Adrenal gland (tissue), 9 donors: ENCODE measurements at regions not wholly inside any gene's neighbourhood (a gene's known extent, or its start where the extent isn't known, plus 50 kb on each side); places are given as distances from the start of the nearest gene placed in this dataset.

ENCODE experiments used
- DNase-seq, 7 donors: peaks; one replicate each; pipeline ENCODE4 v3.0.0-alpha.2; 2019 to 2020
- H3K27ac ChIP-seq, 5 donors: fragments of 200-600 bp; sonication (generic) in 4 of 5; 1 replicate in 3 of 5; 2 replicates in 2 of 5; pipeline versions ENCODE4 v1.5.1 to v1.8.0; 2016 to 2020; ENCODE audit warnings: mild to moderate bottlenecking in 1 of 5
- H3K27me3 ChIP-seq: fragments of 200-600 bp; 2 replicates; pipeline ENCODE4 v1.8.0; 2021
- H3K36me3 ChIP-seq, 2 donors: fragments of 200-600 bp; replicated peaks in 1 of 2; 1 replicate in 1 of 2; 2 replicates in 1 of 2; pipeline versions ENCODE4 v1.5.1 to v1.8.0; 2018 to 2022
- H3K4me1 ChIP-seq, 2 donors: fragments of 200-600 bp; replicated peaks in 1 of 2; 1 replicate in 1 of 2; 2 replicates in 1 of 2; pipeline versions ENCODE4 v1.5.1 to v1.8.0; 2018 to 2021
- H3K4me3 ChIP-seq, 4 donors: fragments of 200-600 bp; sonication (generic) in 3 of 4; one replicate each; pipeline ENCODE4 v1.5.1; 2016 to 2018
- H3K9me3 ChIP-seq, 3 donors: fragments of 200-600 bp; sonication (generic) in 1 of 3; replicated peaks in 1 of 3; 1 replicate in 2 of 3; 2 replicates in 1 of 3; pipeline versions ENCODE4 v1.5.1 to v1.8.0; 2016 to 2021
- POLR2A ChIP-seq, 2 donors: fragments of 450-650 bp; IDR thresholded peaks; one replicate each; pipeline ENCODE4 v1.6.1; 2017; ENCODE audit warnings: antibody characterized with exemption in 2 of 2, mild to moderate bottlenecking in 2 of 2, moderate library complexity in 1 of 2
- WGBS, 4 donors: extraction: QIAGEN DNeasy Blood & Tissue Kit in 2 of 4; methylation state at CpG; one replicate each; pipeline versions ENCODE4 v1.1.5 to v1.1.7; 2013 to 2017; 5-methylcytosine and 5-hydroxymethylcytosine counted together
- intact Hi-C, 2 donors: fragments of 100-400 bp; cut with DNase I; formaldehyde crosslinking; loops; one replicate each; pipeline versions ENCODE4 v1.14.1 to v1.15.0; 2022 to 2023
- TF ChIP-seq, protein P1 (sequence below), 6 experiments: fragments of 450-650 bp in 4 of 6; fragments of 200-600 bp in 2 of 6; sonication (generic) in 1 of 6; IDR thresholded peaks; 1 replicate in 5 of 6; 2 replicates in 1 of 6; pipeline versions ENCODE4 v1.5.1 to v1.8.0; 2016 to 2021; ENCODE audit warnings: antibody characterized with exemption in 6 of 6, mild to moderate bottlenecking in 2 of 6, moderate library complexity in 1 of 6
- donor health status: healthy with polysubstance abuse.
- donor health status: Bipolar disorder and iron deficiency.
- donor health status: DM: yes; HTN: yes; CAD: no.
- donor health status: DM: no; HTN: no; CAD: no.
- donor health status: DM: no; HTN: no; CAD: no.

DNA sequence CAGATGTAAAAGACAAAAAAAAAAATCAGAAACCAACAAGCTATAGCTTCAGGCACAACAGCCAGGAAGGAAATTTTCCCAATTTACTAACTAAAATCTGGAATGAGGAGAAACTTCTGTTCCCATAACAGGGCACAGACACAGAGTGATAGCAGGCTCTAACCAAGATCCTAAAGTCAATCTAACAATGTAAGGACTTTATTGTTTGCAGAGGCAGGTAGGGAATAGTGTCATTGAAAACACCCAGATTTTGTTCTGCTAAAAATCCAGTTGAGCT lies 166.6 kb upstream of the ATP1B1 start:
- intact Hi-C loops = no loop called here

DNA sequence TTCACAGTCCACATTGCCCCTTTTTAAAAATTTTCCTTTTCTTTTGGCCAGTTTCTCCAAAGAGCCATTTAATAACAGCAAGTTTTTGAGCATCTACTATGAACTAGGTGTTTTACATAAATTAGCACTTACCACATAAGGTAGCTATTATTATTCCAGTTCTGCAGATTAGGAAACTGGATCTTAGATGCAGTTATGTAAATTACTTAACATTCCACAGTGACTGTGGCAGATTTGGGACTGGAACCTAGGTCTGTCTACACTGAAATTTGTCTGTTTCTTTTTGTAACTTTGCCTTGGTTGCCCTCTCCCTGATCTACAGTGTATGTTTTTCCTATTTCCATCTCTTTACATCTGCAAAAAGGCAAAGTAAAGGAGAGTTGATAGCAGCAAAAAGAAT lies 164.8 kb upstream of the ATP1B1 start:
- H3K36me3 ChIP-seq = no peaks in the 10 kb centered on the region
- no peaks in the 10 kb centered on the region for H3K27me3 ChIP-seq
- intact Hi-C loops = no loop called here
- peaks cover 11 to 21% of the 10 kb centered on the region in 2 donors for H3K4me1 ChIP-seq
- no peaks in the 10 kb centered on the region for H3K9me3 ChIP-seq
- TF ChIP-seq POLR2A (IDR thresholded peaks at IDR 0.05) = no peak
- TF ChIP-seq, protein P1, sequence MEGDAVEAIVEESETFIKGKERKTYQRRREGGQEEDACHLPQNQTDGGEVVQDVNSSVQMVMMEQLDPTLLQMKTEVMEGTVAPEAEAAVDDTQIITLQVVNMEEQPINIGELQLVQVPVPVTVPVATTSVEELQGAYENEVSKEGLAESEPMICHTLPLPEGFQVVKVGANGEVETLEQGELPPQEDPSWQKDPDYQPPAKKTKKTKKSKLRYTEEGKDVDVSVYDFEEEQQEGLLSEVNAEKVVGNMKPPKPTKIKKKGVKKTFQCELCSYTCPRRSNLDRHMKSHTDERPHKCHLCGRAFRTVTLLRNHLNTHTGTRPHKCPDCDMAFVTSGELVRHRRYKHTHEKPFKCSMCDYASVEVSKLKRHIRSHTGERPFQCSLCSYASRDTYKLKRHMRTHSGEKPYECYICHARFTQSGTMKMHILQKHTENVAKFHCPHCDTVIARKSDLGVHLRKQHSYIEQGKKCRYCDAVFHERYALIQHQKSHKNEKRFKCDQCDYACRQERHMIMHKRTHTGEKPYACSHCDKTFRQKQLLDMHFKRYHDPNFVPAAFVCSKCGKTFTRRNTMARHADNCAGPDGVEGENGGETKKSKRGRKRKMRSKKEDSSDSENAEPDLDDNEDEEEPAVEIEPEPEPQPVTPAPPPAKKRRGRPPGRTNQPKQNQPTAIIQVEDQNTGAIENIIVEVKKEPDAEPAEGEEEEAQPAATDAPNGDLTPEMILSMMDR (IDR thresholded peaks at IDR 0.05) = no peak
- DNase-seq = no peak
- H3K27ac ChIP-seq = no peak overlapping the region
- no peak overlapping the region for H3K4me3 ChIP-seq

More for the DNA sequence above, 166.6 kb upstream of the ATP1B1 start:
- DNase-seq = no peak
- H3K36me3 ChIP-seq = no peaks in the 10 kb centered on the region
- H3K27ac ChIP-seq = no peak overlapping the region
- TF ChIP-seq POLR2A (IDR thresholded peaks at IDR 0.05) = no peak
- TF ChIP-seq, protein P1 (IDR thresholded peaks at IDR 0.05) = no peak
- no peak overlapping the region for H3K4me3 ChIP-seq
- H3K27me3 ChIP-seq = no peaks in the 10 kb centered on the region
- no peaks in the 10 kb centered on the region for H3K9me3 ChIP-seq
- peaks cover 0 to 3% of the 10 kb centered on the region in 2 donors for H3K4me1 ChIP-seq

DNA sequence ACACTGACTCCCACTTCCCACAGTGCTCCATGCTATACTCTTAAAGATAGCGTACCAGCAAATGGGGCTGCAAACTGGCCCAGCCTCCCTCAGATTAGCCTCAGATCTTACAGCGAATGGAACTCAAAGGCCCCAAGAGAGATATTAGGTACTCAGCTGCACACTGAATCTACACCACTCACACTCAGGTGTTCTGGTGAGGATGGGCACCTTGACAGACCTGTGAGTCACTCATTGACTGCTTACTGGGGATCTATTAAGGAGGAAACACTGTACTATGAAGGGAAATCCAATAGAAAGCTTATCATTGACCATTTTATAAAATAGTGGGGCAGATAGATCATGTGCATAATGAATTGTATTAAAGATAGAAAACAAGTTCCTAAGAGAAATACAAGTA lies 164.3 kb upstream of the ATP1B1 start:
- Histone ChIP-seq H3K36me3 (no peaks in the 10 kb centered on the region), H3K4me3 (no peak overlapping the region), H3K4me1 (peaks cover 11 to 21% of the 10 kb centered on the region in 2 donors), H3K9me3 (no peaks in the 10 kb centered on the region), H3K27me3 (no peaks in the 10 kb centered on the region), H3K27ac (no peak overlapping the region)
- no peak for DNase-seq
- intact Hi-C loops = no loop called here
- 93 to 100% (median 98%) methylated on average over 2 of the region's 2 CpGs for WGBS, 4 donors
- no peak for TF ChIP-seq POLR2A (IDR thresholded peaks at IDR 0.05)
- TF ChIP-seq, protein P1 (IDR thresholded peaks at IDR 0.05) = no peak

- no peak overlapping the region for H3K4me3 ChIP-seq
- peak overlapping the region in 3 of 5 donors; percentile 23 to 57 (median 31) for H3K27ac ChIP-seq
- peak; percentile 73 to 91 (median 88) for DNase-seq
- intact Hi-C loops = no loop called here
- H3K4me1 ChIP-seq = peaks cover 11 to 21% of the 10 kb centered on the region in 2 donors
- no peaks in the 10 kb centered on the region for H3K36me3 ChIP-seq
- H3K27me3 ChIP-seq = no peaks in the 10 kb centered on the region
- WGBS, 4 donors = 14 to 23% (median 20%) methylated on average over 3 of the region's 3 CpGs
- TF ChIP-seq, protein P1 (IDR thresholded peaks at IDR 0.05) = no peak
- no peak for TF ChIP-seq POLR2A (IDR thresholded peaks at IDR 0.05)
- no peaks in the 10 kb centered on the region for H3K9me3 ChIP-seq
Measured at GRCh38 chr1:168945870-168946269, 160.6 kb upstream of the ATP1B1 start.
